Central memory CD8-positive, alpha-beta T cell (primary cell): ENCODE measurements at regions not wholly inside any gene's neighbourhood (a gene's known extent, or its start where the extent isn't known, plus 50 kb on each side); places are given as distances from the start of the nearest gene placed in this dataset.
"Not testable (repeated sequence)": the region's sequence is repeated elsewhere in the genome, so short reads cannot be mapped to it uniquely, and the experiment has no call there.

ENCODE experiments used
- ATAC-seq: fragments of 150-1000 bp; cut with Tn5 transposase; replicated peaks from 2 replicates; pipeline ENCODE4 v1.10.0; 2022; ENCODE audit warnings: mild to moderate bottlenecking, moderate FRiP score, moderate number of reproducible peaks; ENCODE audit not compliant: poor library complexity, severe bottlenecking; ENCODE audit errors: extremely low read depth
- DNase-seq, 2 donors: peaks; one replicate each; pipeline ENCODE4 v3.0.0; 2021; ENCODE audit warnings: low spot score in 2 of 2
- H3K27ac Mint-ChIP-seq: one replicate; pipeline ENCODE4 v1.8.0; 2022; ENCODE audit warnings: low read depth, mild to moderate bottlenecking, moderate library complexity, mixed read lengths
- H3K27me3 Mint-ChIP-seq: one replicate; pipeline ENCODE4 v1.8.0; 2022; ENCODE audit warnings: mixed read lengths
- H3K36me3 Mint-ChIP-seq: one replicate; pipeline ENCODE4 v1.8.0; 2022; ENCODE audit warnings: mild to moderate bottlenecking, moderate library complexity, mixed read lengths; ENCODE audit not compliant: insufficient read depth
- H3K4me1 Mint-ChIP-seq: one replicate; pipeline ENCODE4 v1.8.0; 2022; ENCODE audit warnings: mixed read lengths
- H3K4me3 Mint-ChIP-seq: one replicate; pipeline ENCODE4 v1.8.0; 2022; ENCODE audit warnings: mild to moderate bottlenecking, moderate library complexity, mixed read lengths
- H3K9me3 Mint-ChIP-seq: one replicate; pipeline ENCODE4 v1.8.0; 2022; ENCODE audit warnings: mixed read lengths

GRCh38 chr14:80054020-80054419 lies 157.3 kb downstream of the DIO2 start:
- H3K27me3 Mint-ChIP-seq = no peaks in the 10 kb centered on the region
- no peaks in the 10 kb centered on the region for H3K9me3 Mint-ChIP-seq
- DNase-seq (no peak), ATAC-seq (no peak)
- H3K27ac Mint-ChIP-seq = no peak overlapping the region
- H3K4me1 Mint-ChIP-seq = no peaks in the 10 kb centered on the region
- no peak overlapping the region for H3K4me3 Mint-ChIP-seq
- no peaks in the 10 kb centered on the region for H3K36me3 Mint-ChIP-seq

DNA sequence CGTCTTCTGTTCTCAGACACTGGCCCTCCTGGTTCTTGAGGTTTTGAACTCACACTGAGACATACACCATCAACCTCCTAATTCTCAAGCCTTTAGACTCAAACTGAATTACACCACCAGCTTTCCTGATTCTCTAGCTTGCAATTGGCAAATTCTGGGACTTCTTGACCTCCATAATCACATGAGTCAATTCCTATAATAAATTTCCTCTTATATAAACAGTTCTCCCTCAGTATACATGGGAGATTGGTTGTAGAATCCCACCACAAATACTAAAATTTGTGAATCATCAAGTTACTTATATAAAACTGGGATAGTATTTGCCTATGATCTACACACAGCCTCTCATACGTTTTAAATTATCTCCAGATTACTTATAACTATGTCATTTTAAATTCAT lies 162.2 kb downstream of the DIO2 start:
- ATAC-seq (no peak), DNase-seq (no peak)
- H3K36me3 Mint-ChIP-seq = no peaks in the 10 kb centered on the region
- no peaks in the 10 kb centered on the region for H3K9me3 Mint-ChIP-seq
- no peak overlapping the region for H3K27ac Mint-ChIP-seq
- H3K4me1 Mint-ChIP-seq = no peaks in the 10 kb centered on the region
- no peaks in the 10 kb centered on the region for H3K27me3 Mint-ChIP-seq
- no peak overlapping the region for H3K4me3 Mint-ChIP-seq

- no peak for DNase-seq
- Mint-ChIP-seq H3K27me3 (no peaks in the 10 kb centered on the region), H3K4me3 (no peak overlapping the region), H3K27ac (no peak overlapping the region), H3K4me1 (no peaks in the 10 kb centered on the region), H3K36me3 (no peaks in the 10 kb centered on the region), H3K9me3 (no peaks in the 10 kb centered on the region)
- no peak for ATAC-seq
Observed at GRCh38 chr14:80047761-80048160, 163.5 kb downstream of the DIO2 start.

- no peak overlapping the region for H3K27ac Mint-ChIP-seq
- peaks cover 19% of the 10 kb centered on the region for H3K9me3 Mint-ChIP-seq
- H3K4me3 Mint-ChIP-seq = no peak overlapping the region
- DNase-seq (no peak), ATAC-seq (no peak)
- no peaks in the 10 kb centered on the region for H3K4me1 Mint-ChIP-seq
- no peaks in the 10 kb centered on the region for H3K36me3 Mint-ChIP-seq
- H3K27me3 Mint-ChIP-seq = no peaks in the 10 kb centered on the region
Observed at GRCh38 chr14:80037349-80037748, 174.0 kb downstream of the DIO2 start.

DNA sequence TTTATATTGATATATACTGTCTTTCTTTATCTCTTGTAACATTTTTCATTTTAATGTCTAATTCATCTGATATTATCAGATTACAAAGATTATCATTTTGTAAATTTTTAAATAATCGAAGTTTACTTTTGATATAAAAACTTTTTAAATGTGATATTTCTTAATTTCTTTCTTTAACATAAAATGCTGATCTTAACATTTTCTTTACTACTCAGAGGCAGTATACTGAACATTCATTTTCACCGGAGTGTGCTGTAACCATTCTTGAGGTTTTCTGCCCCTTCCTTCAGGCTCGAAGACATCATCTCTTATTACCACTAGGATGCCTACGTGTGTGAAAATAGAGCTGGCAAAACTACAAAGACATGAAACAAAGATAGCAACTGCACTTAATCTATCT lies 186.9 kb downstream of the DIO2 start:
- no peak overlapping the region for H3K27ac Mint-ChIP-seq
- H3K27me3 Mint-ChIP-seq = no peaks in the 10 kb centered on the region
- no peak for ATAC-seq
- H3K4me1 Mint-ChIP-seq = no peaks in the 10 kb centered on the region
- peaks cover 32% of the 10 kb centered on the region for H3K9me3 Mint-ChIP-seq
- no peak for DNase-seq
- no peak overlapping the region for H3K4me3 Mint-ChIP-seq
- H3K36me3 Mint-ChIP-seq = peaks cover 4% of the 10 kb centered on the region

GRCh38 chr14:80018476-80018875 lies 192.8 kb downstream of the DIO2 start:
- not testable (repeated sequence) for H3K4me3 Mint-ChIP-seq, H3K36me3 Mint-ChIP-seq, H3K27ac Mint-ChIP-seq, H3K4me1 Mint-ChIP-seq, H3K27me3 Mint-ChIP-seq, ATAC-seq, DNase-seq
- H3K9me3 Mint-ChIP-seq = peaks cover 28% of the 10 kb centered on the region

- H3K4me3 Mint-ChIP-seq = no peak overlapping the region
- peaks cover 22% of the 10 kb centered on the region for H3K9me3 Mint-ChIP-seq
- ATAC-seq (no peak), DNase-seq (no peak)
- H3K4me1 Mint-ChIP-seq = no peaks in the 10 kb centered on the region
- no peaks in the 10 kb centered on the region for H3K27me3 Mint-ChIP-seq
- H3K27ac Mint-ChIP-seq = no peak overlapping the region
- no peaks in the 10 kb centered on the region for H3K36me3 Mint-ChIP-seq
Observed at GRCh38 chr14:80017795-80018194, 193.5 kb downstream of the DIO2 start.

- ATAC-seq, H3K27me3 Mint-ChIP-seq, H3K4me1 Mint-ChIP-seq, H3K4me3 Mint-ChIP-seq, H3K36me3 Mint-ChIP-seq, DNase-seq, H3K27ac Mint-ChIP-seq: not testable (repeated sequence)
- H3K9me3 Mint-ChIP-seq = peaks cover 22% of the 10 kb centered on the region
Observed at GRCh38 chr14:80010245-80010644, 201.1 kb downstream of the DIO2 start.

DNA sequence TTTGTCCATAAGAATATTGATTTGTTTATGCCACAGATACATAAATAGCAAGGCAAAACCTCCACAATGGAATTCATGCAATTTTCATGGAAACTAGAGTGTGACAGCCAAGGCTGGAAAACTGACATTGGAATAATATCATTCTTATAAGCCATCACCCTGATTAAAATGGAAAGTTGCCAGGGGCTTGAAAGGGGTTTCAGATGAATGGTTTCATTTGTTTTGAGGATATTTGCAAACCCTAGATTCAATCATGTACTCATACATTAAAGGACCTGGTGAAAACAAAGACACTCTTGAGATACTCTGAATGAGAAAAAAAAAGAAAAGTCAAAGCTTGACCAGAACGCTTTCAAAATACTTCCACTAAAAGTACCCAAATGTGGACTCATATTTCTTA lies 205.7 kb downstream of the DIO2 start:
- ATAC-seq (no peak), DNase-seq (no peak)
- Mint-ChIP-seq H3K4me3 (no peak overlapping the region), H3K27me3 (no peaks in the 10 kb centered on the region), H3K27ac (no peak overlapping the region), H3K9me3 (peaks cover 20% of the 10 kb centered on the region), H3K4me1 (no peaks in the 10 kb centered on the region), H3K36me3 (no peaks in the 10 kb centered on the region)

GRCh38 chr14:80004871-80005270 lies 206.4 kb downstream of the DIO2 start:
- DNase-seq = no peak
- Mint-ChIP-seq H3K36me3 (no peaks in the 10 kb centered on the region), H3K9me3 (peaks cover 27% of the 10 kb centered on the region), H3K27ac (no peak overlapping the region), H3K4me1 (no peaks in the 10 kb centered on the region), H3K4me3 (no peak overlapping the region), H3K27me3 (no peaks in the 10 kb centered on the region)
- ATAC-seq = no peak

DNA sequence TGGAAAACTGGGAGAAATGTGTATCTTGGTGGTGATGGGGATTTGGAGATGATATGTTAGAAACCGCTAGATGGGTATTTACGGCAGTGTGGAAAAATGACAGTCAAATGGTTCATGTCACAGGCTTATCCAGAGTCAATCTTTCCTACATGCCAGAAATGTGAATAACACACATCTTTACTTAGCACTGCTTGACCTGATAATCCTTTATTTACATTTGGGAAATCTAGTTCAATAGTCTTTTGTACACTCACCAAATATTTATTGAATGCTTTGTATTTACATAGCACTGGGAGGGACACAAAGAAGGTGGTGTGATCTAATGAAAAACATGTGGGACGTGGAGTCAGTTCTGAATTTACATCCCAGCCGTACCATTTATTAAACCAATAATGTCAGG lies 208.2 kb downstream of the DIO2 start:
- H3K4me3 Mint-ChIP-seq = no peak overlapping the region
- no peaks in the 10 kb centered on the region for H3K4me1 Mint-ChIP-seq
- no peak overlapping the region for H3K27ac Mint-ChIP-seq

DNA sequence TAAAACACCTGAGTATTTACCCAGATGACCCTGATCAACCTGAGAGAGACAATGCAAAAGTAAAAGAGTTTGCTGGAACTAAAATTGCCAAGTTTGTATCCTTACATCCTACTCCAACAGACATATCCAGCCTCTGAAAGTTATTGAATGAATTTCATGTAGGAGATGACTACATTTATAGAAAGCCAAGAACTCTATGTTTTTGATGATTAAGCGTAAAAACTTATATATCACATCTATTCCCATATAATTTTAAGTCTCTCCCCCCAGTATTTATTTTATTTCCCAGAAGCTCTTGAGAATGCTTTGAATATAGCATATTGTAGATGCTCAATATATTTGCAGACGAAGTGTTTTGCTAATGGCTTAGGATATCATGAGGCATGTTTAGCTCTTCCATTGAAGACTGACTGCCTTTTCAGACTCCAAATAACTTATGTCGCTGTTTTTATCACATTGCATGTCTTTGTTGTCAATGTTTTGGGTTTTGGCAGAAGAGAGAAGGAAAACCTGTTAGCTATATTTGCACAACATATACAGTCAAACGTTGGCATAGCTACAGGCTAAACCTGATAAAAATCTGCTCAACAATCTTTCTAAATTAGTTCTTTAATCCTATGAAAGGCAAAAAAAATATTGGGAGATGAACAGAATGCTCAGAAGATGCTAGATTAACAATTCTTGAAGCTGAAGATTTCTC lies 213.6 kb downstream of the DIO2 start:
- Mint-ChIP-seq H3K27ac (no peak overlapping the region), H3K9me3 (peaks cover 13% of the 10 kb centered on the region), H3K4me3 (no peak overlapping the region), H3K36me3 (no peaks in the 10 kb centered on the region), H3K4me1 (no peaks in the 10 kb centered on the region), H3K27me3 (no peaks in the 10 kb centered on the region)
- DNase-seq (no peak), ATAC-seq (no peak)

More for the DNA sequence above, 208.2 kb downstream of the DIO2 start:
- peaks cover 21% of the 10 kb centered on the region for H3K9me3 Mint-ChIP-seq
- H3K36me3 Mint-ChIP-seq = no peaks in the 10 kb centered on the region
- H3K27me3 Mint-ChIP-seq = no peaks in the 10 kb centered on the region
- no peak for ATAC-seq
- DNase-seq = no peak

GRCh38 chr14:79992407-79993198 lies 218.7 kb downstream of the DIO2 start:
- DNase-seq (no peak), ATAC-seq (no peak)
- Mint-ChIP-seq H3K4me1 (no peaks in the 10 kb centered on the region), H3K36me3 (no peaks in the 10 kb centered on the region), H3K27ac (no peak overlapping the region), H3K4me3 (no peak overlapping the region), H3K27me3 (no peaks in the 10 kb centered on the region), H3K9me3 (peaks cover 17% of the 10 kb centered on the region)
